ENCODE measurements at regions not wholly inside any gene's neighbourhood (a gene's known extent, or its start where the extent isn't known, plus 50 kb on each side); places are given as distances from the start of the nearest gene placed in this dataset.

GRCh38 chr10:4632757-4633156, 193.2 kb upstream of the AKR1E2 start:
- TF ChIP-seq CTCF (IDR thresholded peaks at IDR 0.05), result no peak
- TF ChIP-seq POLR2A (IDR thresholded peaks at IDR 0.05), result no peak

Measured in testis (tissue), 2 donors.